ENCODE measurements at regions not wholly inside any gene's neighbourhood (a gene's known extent, or its start where the extent isn't known, plus 50 kb on each side); places are given as distances from the start of the nearest gene placed in this dataset.

- intact Hi-C loops (cut with DNase I; ENCODE audit: low total_unique reads), result no loop called here
- no peaks in the 10 kb centered on the region for H3K4me1 ChIP-seq
- no peak for DNase-seq
- 90 to 96% methylated on average over 2 of the region's 2 CpGs for WGBS, 2 donors
- H3K27me3 ChIP-seq, result no peaks in the 10 kb centered on the region
- no peak overlapping the region for H3K27ac ChIP-seq
- TF ChIP-seq, protein P1, sequence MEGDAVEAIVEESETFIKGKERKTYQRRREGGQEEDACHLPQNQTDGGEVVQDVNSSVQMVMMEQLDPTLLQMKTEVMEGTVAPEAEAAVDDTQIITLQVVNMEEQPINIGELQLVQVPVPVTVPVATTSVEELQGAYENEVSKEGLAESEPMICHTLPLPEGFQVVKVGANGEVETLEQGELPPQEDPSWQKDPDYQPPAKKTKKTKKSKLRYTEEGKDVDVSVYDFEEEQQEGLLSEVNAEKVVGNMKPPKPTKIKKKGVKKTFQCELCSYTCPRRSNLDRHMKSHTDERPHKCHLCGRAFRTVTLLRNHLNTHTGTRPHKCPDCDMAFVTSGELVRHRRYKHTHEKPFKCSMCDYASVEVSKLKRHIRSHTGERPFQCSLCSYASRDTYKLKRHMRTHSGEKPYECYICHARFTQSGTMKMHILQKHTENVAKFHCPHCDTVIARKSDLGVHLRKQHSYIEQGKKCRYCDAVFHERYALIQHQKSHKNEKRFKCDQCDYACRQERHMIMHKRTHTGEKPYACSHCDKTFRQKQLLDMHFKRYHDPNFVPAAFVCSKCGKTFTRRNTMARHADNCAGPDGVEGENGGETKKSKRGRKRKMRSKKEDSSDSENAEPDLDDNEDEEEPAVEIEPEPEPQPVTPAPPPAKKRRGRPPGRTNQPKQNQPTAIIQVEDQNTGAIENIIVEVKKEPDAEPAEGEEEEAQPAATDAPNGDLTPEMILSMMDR (IDR thresholded peaks at IDR 0.05), result no peak
- no peak for TF ChIP-seq POLR2A (IDR thresholded peaks at IDR 0.05)
- H3K36me3 ChIP-seq (ENCODE audit: low read depth, missing control alignments), result no peaks in the 10 kb centered on the region
- H3K9me3 ChIP-seq, result no peaks in the 10 kb centered on the region
- no peak overlapping the region for H3K4me3 ChIP-seq
These were observed 991.6 kb downstream of the SLC6A15 start for GRCh38 chr12:83920821-83921547.

DNA sequence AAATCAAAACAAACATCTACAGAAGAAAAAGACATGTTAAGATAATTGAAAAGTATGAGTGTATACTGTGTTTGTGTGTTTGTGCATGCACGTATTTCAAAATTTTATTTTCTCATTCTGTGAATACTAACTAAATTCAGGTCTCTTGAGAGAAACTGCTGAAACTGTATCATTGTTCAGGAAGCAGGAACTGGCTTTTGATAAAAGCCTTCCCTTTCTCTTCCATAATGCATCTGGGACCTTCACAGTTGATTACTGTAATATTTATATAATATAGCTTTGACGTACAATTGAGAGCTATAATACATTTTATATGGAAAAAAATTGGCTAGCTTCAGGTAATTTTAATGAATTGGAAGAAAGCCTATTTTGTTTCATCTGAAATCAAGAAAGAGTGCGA is 993.5 kb downstream of the SLC6A15 start:
- Histone ChIP-seq H3K27ac (no peak overlapping the region), H3K36me3 (ENCODE audit: low read depth, missing control alignments) (no peaks in the 10 kb centered on the region)

GRCh38 chr12:83904175-83904574 is 1008.4 kb downstream of the SLC6A15 start:
- WGBS, 2 donors, result 73 to 75% methylated on average over 5 to 6 of the region's 6 CpGs
- TF ChIP-seq, protein P1 (IDR thresholded peaks at IDR 0.05), result no peak
- TF ChIP-seq POLR2A (IDR thresholded peaks at IDR 0.05), result no peak
- no peaks in the 10 kb centered on the region for H3K9me3 ChIP-seq
- no peaks in the 10 kb centered on the region for H3K36me3 ChIP-seq (ENCODE audit: low read depth, missing control alignments)
- no peak overlapping the region for H3K4me3 ChIP-seq
- no peak overlapping the region for H3K27ac ChIP-seq
- no peaks in the 10 kb centered on the region for H3K4me1 ChIP-seq
- H3K27me3 ChIP-seq, result no peaks in the 10 kb centered on the region
- DNase-seq, result no peak
- intact Hi-C loops (cut with DNase I; ENCODE audit: low total_unique reads), result no loop called here

More for the DNA sequence above, 993.5 kb downstream of the SLC6A15 start:
- DNase-seq, result no peak
- Histone ChIP-seq H3K4me3 (no peak overlapping the region), H3K4me1 (no peaks in the 10 kb centered on the region), H3K27me3 (no peaks in the 10 kb centered on the region), H3K9me3 (no peaks in the 10 kb centered on the region)
- 52 to 55% methylated on average over 3 of the region's 3 CpGs for WGBS, 2 donors
- intact Hi-C loops (cut with DNase I; ENCODE audit: low total_unique reads), result no loop called here
- TF ChIP-seq POLR2A (IDR thresholded peaks at IDR 0.05), result no peak
- TF ChIP-seq, protein P1 (IDR thresholded peaks at IDR 0.05), result no peak

DNA sequence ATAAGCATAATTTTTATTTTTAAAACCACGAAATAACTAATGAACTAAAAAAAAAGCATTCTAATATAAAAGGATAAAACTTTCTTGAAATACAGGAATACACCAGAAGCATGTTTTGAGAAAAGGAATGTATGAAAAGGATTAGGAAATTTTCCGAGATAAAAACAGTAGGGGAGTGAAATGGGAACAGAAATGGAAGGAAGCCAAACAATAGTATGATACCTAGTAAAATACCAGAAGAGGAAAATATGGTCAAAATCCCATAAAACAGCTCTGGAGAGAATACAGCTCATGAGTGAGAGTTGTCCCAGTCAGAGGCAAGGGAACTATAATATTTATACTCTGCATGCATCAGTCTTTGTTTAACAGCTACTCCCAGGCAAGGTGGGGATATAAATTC is 1016.2 kb downstream of the SLC6A15 start:
- H3K4me3 ChIP-seq, result no peak overlapping the region
- no peak overlapping the region for H3K27ac ChIP-seq
- no peaks in the 10 kb centered on the region for H3K4me1 ChIP-seq
- DNase-seq, result no peak
- no peaks in the 10 kb centered on the region for H3K9me3 ChIP-seq
- 31 to 53% methylated on average over 2 of the region's 2 CpGs for WGBS, 2 donors
- TF ChIP-seq, protein P1 (IDR thresholded peaks at IDR 0.05), result no peak
- no peak for TF ChIP-seq POLR2A (IDR thresholded peaks at IDR 0.05)
- no peaks in the 10 kb centered on the region for H3K36me3 ChIP-seq (ENCODE audit: low read depth, missing control alignments)
- no peaks in the 10 kb centered on the region for H3K27me3 ChIP-seq
- intact Hi-C loops (cut with DNase I; ENCODE audit: low total_unique reads), result no loop called here

GRCh38 chr12:83893101-83893500 is 1019.5 kb downstream of the SLC6A15 start:
- DNase-seq, result no peak
- WGBS, 2 donors, result 0% methylated on average over 1 of the region's 1 CpG
- Histone ChIP-seq H3K36me3 (ENCODE audit: low read depth, missing control alignments) (no peaks in the 10 kb centered on the region), H3K4me3 (no peak overlapping the region), H3K4me1 (no peaks in the 10 kb centered on the region), H3K27me3 (no peaks in the 10 kb centered on the region), H3K9me3 (no peaks in the 10 kb centered on the region), H3K27ac (no peak overlapping the region)
- intact Hi-C loops (cut with DNase I; ENCODE audit: low total_unique reads), result no loop called here
- TF ChIP-seq POLR2A (IDR thresholded peaks at IDR 0.05), result no peak
- TF ChIP-seq, protein P1 (IDR thresholded peaks at IDR 0.05), result no peak
